HG03432 (cell line): ENCODE measurements at regions not wholly inside any gene's neighbourhood (a gene's known extent, or its start where the extent isn't known, plus 50 kb on each side); places are given as distances from the start of the nearest gene placed in this dataset.

Experiments used
- ATAC-seq: cut with Tn5 transposase; IDR thresholded peaks from one replicate; pipeline ENCODE4 v1.9.1; 2021; ENCODE audit warnings: mild to moderate bottlenecking, moderate library complexity; ENCODE audit not compliant: unreplicated experiment

DNA sequence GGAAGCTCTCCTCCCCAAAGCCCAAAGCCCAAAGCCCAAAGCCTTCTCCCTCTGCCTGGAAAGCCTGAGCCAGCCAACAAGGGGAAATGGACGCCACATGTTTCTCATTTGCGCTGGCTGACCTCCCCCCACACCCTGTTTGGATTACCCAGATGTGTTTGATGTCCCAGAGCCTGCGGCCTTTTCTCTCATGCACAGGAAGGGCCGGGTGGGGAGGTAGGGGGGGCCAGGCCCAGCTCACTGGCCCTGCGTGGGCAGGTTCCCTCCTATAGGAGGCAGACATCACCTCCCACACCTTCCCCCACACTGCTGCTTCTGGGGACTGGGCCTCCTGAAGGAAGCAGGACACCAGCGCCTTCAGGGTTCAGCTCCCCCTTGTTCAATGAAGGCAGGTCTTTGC, 116.3 kb downstream of the NAV1 start:
- no peak for ATAC-seq

DNA sequence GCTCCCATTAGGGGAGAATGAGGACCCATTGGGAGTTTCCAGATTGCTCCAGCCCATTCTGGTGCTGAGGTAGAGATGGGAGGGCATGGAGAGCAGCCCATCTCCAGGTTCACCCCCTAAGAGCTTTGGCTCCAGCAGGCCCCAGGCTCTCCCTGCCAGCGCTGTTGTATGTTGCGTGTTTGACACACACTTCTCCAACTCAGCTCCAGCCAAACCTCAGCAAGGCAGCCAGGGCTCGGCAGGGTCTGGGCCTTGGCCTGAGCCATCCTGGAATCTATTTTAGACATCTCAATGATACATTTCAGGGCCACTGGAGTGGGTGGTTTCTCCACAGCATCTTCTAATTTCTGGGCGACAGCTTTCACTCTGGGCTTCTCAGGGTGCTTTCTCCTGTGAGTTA, 117.0 kb downstream of the NAV1 start:
- no peak for ATAC-seq

- ATAC-seq = no peak
These were observed 117.5 kb downstream of the NAV1 start for GRCh38 chr1:201656311-201657032.

DNA sequence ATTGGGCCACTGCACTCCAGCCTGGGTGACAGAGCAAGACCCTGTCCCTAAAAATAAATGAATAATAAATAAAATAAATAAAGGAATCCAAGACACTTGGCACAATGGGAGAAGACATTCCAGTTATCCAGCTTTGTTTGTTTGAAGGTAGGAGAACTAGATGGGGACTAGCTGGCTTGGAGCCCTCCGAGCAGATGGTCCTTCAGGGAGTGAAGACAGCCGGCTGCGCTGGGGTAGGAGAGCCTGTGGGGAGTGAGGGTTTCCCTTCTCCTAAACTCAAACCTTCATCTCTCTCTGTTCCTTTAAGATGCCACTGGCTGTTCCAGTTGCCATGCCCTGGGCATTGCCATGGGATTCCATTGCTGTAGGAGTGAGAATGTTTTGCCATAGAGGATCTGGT, 120.6 kb downstream of the NAV1 start:
- no peak for ATAC-seq

DNA sequence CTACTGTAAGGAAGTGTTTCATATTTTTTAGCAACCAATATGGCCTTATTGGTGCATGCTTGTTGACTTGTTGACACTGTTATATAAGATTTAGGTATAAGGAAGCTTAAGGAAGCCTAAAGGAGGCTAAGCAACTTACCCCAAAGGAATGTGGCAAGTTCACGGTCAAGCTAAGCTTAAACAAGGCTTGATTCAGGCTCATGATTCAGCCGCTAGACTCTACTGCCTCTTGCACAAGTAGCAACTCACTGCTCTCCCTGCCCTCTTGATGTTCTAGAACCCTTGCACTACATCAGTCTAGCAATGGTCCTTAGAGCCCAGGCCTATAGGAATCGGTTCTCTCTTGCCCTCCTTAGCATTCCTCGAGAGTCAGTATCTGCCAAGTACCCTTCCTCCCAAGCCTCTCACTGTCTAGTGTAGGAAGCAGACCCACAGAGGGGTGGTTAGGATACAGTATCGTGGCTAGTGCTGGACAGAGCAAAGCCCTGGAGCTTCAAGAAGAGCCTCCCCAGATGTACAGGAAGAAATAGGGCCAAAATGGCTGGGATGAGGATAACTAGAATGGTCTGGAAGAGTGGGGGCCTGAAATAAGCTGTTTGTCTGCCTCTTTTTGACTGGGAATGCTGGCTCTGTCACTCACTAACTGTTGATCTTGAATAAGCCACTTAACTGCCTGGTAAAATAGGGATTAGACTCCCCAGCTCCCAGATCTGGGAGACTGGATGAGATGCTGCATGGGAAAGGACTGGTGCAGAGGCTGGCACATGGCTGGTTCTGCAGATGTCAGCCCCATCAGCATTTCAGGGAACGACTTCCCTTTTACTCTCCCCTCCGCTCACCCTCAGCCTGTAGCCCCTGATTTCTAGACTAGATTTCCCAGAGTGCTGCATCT, 122.2 kb downstream of the NAV1 start:
- ATAC-seq = no peak

- ATAC-seq = no peak
These were observed 123.0 kb downstream of the NAV1 start for GRCh38 chr1:201661823-201662359.

- ATAC-seq = no peak
These were observed 123.7 kb downstream of the NAV1 start for GRCh38 chr1:201662646-201663045.

GRCh38 chr1:201663491-201664113, 124.7 kb downstream of the NAV1 start:
- no peak for ATAC-seq

- no peak for ATAC-seq
These were observed 126.1 kb downstream of the NAV1 start for GRCh38 chr1:201665036-201665435.

DNA sequence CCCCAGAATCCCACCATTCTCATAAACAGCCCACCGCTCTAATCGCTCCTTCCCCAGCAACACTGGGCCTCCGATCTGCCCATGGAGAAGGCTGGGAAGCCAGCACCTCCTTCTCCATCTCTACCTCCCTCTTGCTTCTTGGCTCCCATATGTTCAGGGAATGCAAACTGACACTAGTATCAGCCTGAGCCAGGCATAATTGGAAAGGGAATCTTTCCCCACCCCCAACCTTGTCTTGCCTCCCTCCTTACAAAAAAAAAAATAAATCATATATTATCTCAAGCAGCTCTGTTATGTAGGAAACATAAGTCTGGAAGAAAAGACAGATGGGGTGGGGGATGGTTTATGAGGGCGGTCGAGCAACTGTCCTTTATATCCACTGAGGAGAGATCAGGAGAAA, 127.2 kb downstream of the NAV1 start:
- no peak for ATAC-seq

- ATAC-seq = no peak
These were observed 127.7 kb downstream of the NAV1 start for GRCh38 chr1:201666645-201667044.

- no peak for ATAC-seq
These were observed 128.6 kb downstream of the NAV1 start for GRCh38 chr1:201667479-201667878.

DNA sequence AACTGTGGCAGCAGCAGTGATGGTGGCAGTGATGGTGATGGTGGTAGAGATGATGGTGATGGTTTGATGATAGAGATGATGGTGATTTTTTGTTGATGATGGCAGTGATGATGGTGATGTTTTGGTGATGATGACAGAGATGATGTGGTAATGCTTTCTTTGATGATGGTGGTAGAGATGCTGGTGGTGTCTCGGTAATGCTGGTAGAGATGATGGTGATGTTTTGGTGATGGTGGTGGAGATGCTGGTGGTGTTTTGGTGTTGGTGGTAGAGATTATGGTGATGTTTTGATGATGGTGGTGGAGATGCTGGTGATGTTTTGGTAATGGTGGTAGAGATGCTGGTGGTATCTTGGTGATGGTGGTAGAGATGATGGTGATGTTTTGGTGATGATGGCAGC, 131.6 kb downstream of the NAV1 start:
- ATAC-seq = no peak

DNA sequence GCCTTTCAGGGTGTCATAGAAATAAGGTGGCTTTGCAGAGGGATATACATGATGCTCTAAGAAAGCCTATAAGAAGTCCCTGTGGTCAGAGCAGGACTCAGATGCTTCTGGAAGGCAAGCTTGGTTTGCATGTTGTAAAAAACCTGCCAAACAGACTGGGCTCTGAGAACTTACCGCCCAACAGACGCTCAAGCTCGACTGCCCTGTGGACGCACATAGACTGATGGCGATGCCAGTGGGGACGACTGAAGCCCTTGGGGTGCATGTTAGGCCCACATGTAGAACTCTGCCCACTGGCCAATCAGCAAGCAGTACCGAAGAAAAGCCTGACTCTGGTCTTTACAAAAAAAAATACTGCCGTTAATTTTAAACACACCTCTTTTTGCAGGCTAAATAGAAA, 133.8 kb downstream of the NAV1 start:
- ATAC-seq = no peak

GRCh38 chr1:201673093-201673492, 134.2 kb downstream of the NAV1 start:
- no peak for ATAC-seq

DNA sequence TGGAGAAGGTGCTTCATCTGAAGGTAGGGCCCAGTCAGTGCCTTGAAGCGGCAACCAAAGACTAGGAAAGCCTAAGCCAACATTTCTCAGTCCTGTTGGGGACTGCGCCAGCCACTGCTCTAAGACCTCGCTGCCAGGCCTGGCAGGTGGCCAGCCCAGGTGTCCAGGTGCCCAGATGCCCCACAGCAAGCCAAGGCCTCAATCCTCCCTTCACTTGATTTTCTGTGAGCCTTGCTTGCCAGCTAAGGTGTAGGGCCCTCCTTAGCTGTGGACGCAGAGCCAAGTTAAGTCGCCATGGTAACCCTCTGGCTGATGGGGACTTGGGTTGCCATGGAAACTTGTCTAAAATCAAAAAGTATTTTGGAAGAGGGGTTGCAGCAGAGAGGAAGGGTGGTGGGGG, 135.0 kb downstream of the NAV1 start:
- ATAC-seq = no peak

DNA sequence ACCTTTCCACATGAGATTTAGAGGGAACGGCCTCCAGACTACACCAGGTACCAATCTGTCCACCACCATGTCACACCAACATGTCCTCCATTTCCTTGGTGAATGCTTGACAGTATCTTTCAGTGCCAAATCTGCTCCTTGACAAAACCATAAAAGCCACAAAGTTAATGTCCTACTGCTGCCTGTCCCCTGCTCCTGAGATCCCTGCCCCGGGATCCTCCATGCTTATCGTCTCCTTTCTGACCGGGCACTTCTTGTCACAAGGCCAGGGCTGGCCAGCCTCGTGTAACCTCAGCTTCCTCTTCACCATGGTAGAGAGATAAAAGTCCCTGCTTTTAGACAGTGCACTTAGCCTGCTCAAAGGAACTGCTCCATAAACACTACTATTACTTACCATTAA, 136.2 kb downstream of the NAV1 start:
- ATAC-seq = no peak

GRCh38 chr1:201676197-201676596, 137.3 kb downstream of the NAV1 start:
- ATAC-seq = no peak

DNA sequence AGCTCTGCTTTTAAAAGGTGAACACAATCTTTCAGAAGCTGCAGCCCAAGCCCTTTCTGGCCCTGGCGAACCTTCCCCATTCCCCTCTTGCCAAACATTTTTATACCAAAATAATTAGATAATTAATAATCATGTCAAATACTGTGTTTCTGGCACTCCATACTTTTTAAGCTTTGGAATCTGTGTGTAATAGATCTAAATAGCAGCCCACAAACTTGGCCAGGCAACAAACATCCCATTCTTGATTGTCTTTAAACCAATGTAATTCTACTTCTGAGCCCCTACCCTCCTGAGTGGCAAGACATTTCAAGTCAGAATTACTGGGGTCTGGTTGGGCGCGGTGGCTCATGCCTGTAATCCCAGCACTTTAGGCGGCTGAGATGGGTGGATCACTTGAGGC, 137.7 kb downstream of the NAV1 start:
- ATAC-seq = no peak

DNA sequence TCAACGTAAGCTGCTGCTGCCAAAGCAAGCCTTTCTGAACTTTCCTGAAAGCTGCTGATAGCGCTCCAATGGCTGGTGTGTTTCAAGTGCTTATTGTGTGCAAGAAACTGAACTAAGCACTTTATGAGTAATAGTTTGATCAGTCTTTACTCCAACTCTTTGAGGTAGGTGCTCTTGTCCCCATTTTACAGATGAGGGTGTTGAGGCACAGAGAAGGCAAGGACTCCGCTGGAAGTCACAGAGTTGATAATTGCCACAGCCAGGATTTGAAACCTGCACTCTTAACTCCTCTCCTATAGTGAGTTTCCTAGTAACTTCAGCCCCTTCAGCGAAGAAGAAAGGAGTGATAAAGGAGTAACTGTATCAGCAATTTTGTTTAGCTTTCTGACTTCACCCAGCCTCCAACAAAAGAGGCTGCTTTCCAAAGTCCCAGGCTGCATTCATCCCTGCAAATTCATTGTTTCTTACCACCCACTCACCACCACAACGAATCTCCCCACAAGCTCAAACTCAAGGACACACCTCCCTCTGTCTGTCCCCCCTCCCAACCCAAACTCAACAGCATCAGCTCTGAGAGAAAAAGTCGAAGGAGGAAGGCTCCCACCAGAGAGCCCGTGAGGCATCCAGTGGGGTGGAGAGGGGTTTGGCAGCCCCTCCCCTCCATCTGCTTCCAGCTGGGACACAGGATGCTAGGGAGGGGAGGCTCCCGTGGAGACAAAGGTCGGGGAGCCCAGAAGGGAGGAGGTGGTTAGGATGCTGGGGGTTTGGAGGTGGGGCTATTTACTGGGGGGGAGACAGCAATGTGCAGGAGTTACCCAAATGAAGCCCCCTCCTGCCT, 139.6 kb downstream of the NAV1 start:
- no peak for ATAC-seq

- ATAC-seq = no peak
These were observed 142.4 kb downstream of the NAV1 start for GRCh38 chr1:201681375-201681774.
